ENCODE measurements at regions not wholly inside any gene's neighbourhood (a gene's known extent, or its start where the extent isn't known, plus 50 kb on each side); places are given as distances from the start of the nearest gene placed in this dataset.
"Not testable (repeated sequence)": the region's sequence is repeated elsewhere in the genome, so short reads cannot be mapped to it uniquely, and the experiment has no call there.

- no peak for DNase-seq
These were observed 558.2 kb upstream of the MIS18BP1 start for GRCh38 chr14:45811155-45811554.

DNA sequence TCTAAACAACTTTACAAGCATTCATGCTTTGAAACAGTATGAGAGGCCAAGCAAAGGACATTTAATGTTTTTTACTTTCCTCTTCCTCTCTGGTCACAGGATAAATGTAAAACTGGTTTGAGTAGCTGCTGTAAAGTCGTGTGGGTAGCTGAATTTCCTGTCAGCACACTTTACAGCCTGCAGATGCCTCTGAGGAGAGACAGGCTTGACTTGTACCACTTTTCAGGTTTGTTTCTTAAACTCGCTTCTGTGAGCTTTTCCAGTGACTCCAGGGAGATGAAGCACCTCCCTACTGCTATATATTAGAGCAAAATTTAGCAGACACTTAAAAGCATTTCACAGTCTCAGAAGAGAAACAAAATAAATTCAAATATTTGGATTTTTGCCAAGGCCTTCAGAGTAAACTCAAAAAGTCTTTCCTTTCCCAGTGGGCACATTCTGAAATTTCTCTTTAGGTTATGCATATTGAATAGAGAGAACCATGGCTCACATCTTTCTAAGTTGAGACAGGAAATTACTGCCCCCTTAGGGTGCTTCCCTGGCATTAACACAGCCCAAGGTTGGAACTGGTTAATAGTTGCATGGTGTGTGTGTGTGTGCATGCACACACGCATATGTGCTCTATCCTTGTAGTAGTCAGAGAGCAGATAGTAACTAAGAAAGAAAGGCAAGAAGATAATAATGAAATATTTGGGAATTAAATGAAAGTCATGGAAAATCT is 557.3 kb upstream of the MIS18BP1 start:
- DNase-seq: peak; percentile 12

GRCh38 chr14:45807178-45807899 is 554.3 kb upstream of the MIS18BP1 start:
- no peak for DNase-seq

DNA sequence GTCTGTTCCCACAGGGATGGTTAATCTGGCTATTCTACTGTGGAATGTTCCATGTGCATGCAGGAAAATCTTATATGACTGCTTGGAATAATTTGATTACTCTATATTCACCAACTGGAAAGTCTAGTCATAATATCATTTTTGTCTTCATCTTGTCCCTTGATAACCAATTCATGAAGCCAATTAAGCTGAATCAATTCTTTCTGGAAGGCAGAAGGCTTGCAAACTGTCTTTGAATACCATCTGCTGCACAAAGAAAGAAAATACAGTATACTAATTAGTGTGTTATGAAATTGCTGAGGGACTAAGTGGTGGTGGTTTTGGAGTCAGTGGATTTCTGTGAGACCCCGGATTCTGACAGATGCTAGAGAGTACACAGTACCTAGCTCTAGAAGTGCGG is 546.5 kb upstream of the MIS18BP1 start:
- DNase-seq: no peak

GRCh38 chr14:45798659-45799058 is 545.7 kb upstream of the MIS18BP1 start:
- no peak for DNase-seq

DNA sequence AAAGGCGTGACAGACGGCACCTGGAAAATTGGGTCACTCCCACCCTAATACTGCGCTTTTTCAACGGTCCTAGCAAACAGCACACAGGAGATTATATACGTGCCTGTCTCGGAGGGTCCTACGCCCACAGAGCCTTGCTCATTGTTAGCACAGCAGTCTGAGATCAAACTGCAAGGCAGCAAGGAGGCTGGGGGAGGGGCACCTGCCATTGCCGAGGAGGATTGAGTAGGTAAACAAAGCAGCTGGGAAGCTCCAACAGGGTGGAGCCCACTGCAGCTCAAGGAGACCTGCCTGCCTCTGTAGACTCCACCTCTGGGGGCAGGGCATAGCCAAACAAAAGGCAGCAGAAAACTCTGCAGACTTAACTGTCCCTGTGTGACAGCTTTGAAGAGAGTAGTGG is 543.0 kb upstream of the MIS18BP1 start:
- not testable (repeated sequence) for DNase-seq

DNA sequence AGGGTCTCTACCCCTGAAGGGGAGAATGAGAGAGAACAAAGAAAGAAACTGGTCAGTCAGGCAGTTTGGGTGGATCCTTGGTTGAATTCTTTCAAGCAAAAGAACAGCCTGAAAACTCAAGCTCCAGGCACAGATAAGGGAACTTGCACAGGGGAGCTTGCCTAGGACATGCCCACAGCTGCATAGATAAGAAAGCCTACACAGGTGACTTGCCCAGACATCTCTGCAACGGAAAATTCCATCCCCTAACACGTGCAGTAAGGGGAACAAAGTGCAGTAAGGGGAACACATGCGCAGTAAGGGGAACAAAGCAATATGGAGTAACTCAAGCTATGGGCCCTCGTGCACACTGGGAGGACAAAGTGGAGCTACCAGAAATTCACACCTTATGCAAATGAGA is 540.1 kb upstream of the MIS18BP1 start:
- no peak for DNase-seq

GRCh38 chr14:45790293-45790692 is 537.3 kb upstream of the MIS18BP1 start:
- DNase-seq: no peak

DNA sequence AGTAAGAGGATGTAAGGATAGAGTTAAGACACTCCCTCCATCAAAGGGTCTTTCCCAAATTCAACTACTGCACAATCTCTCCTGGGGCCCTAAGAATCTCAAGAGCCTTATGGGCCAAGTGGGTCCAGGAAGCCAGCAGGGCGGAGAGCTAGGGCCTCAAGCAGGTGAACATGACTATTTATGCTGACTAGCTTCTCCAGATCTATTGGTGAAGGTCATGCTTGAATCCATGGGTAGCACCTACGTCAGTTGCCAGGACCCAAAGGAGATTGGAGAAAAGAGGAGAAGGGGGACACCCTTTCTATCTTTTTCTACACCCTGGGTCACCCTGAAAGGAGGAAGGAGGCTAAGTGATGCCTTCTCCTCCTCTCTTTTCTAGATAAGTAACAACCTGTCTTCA is 534.2 kb upstream of the MIS18BP1 start:
- DNase-seq: no peak

- no peak for DNase-seq
These were observed 533.3 kb upstream of the MIS18BP1 start for GRCh38 chr14:45786266-45786665.

GRCh38 chr14:45785240-45785639 is 532.2 kb upstream of the MIS18BP1 start:
- DNase-seq: no peak

- no peak for DNase-seq
These were observed 513.2 kb upstream of the MIS18BP1 start for GRCh38 chr14:45766247-45766646.

DNA sequence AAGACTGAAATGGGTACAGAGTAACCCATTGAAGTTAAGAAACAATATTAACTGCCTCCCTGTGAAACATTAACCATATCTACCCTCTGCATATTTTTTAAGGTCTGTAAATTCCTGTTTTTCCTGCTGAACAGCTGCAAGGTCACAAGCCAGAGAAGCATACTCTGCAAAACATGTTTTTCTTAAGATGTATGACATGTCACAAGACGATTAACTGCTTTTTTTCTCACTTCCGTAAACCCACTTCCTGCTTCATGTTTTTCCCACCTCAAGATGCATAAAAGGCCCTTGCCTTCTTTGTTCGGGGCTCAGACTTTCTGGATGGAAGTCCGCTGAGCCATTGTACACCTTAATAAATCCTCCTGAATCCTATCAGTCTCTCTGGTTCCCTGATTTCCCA is 504.7 kb upstream of the MIS18BP1 start:
- no peak for DNase-seq

- not testable (repeated sequence) for DNase-seq
These were observed 503.4 kb upstream of the MIS18BP1 start for GRCh38 chr14:45756412-45756811.

- DNase-seq: no peak
These were observed 490.9 kb upstream of the MIS18BP1 start for GRCh38 chr14:45743884-45744283.

DNA sequence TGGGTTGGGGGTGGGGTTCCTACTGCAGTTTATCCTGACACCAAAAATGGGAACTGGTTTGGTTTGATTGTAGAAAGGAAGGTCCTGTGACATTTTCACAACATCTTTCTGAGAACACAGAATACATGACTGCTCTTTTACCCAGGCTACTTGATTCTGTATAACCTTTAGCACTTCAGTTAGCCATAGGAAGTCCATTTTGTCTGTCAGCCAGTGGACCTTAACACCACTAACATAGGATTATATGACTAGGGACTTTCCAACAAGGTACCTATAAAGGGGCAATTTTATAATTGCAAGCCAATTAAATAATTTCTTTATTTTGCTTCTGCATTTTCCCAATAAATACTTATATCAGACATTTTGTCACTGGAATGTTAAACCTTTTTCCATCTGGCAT is 489.2 kb upstream of the MIS18BP1 start:
- no peak for DNase-seq

- DNase-seq: no peak
These were observed 475.6 kb upstream of the MIS18BP1 start for GRCh38 chr14:45728434-45729225.

DNA sequence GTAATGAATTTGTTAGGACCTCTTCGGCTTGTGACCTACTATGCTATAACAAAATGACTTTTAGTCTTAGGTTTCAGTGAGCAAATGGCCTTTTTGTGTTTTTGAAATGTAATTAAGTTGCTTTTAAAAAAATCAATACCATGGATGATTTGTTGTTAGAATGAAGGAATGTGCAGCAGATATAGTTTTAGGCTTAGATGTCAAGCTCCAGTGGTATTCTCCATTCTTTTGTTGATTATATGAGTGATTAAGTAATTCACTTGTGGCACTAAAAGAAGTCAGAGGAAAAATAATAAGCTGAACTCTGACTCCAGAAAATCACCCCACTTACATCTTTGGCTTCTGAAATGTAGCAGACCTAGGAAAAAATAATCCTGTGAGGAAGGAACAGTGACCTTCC is 474.1 kb upstream of the MIS18BP1 start:
- no peak for DNase-seq

DNA sequence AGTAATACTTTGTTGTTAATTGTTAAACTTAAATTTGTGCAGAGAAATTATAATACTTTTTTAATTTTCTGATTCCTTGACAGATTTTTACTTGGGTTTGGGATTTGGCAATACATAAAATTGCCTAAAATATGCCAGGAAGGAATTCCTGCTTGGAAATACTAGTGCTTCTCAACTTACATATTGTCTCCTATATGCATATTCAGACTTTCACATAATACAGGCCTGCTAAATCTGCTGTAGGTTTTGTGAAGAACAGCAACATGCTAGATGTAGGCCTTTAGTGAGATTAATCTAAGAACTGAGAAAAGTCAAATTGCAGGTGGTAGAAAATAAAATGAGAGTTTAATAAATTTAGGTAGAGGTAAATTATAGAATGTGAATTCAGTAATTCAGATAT is 468.5 kb upstream of the MIS18BP1 start:
- DNase-seq: no peak

- peak; percentile 14 for DNase-seq
These were observed 463.6 kb upstream of the MIS18BP1 start for GRCh38 chr14:45716572-45716971.

DNA sequence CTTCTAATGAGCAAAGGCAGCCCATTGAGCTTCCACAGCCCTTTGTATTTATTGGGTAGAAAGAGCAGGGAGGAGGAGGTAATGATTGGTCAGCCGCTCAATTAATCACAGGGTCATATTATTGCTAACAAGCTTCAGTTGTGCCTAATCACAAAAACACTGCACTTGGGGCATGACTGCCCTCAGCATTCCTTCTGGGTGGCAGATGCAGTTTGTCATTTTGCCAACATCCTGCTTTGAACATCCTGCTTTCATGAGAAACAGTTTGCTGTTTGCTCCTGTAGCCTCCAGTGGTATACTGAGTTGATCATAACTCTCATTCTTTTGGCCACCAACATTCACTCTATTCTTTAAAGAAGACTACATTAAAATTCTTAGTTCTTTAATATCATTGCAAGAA is 462.9 kb upstream of the MIS18BP1 start:
- DNase-seq: no peak

GRCh38 chr14:45709541-45709940 is 456.5 kb upstream of the MIS18BP1 start:
- no peak for DNase-seq

GRCh38 chr14:45705940-45706534 is 453.0 kb upstream of the MIS18BP1 start:
- DNase-seq: no peak

Measured in hematopoietic multipotent progenitor cell treated with erythropoietin and hydrocortisone succinate and interleukin-3 and kit ligand, for 4 days (in vitro differentiated cells).